Gastrocnemius medialis (tissue), 4 donors: ENCODE measurements at regions not wholly inside any gene's neighbourhood (a gene's known extent, or its start where the extent isn't known, plus 50 kb on each side); places are given as distances from the start of the nearest gene placed in this dataset.

Source experiments
- POLR2A ChIP-seq, 2 donors: fragments of 450-650 bp; IDR thresholded peaks; one replicate each; pipeline ENCODE4 v1.6.1; 2017; ENCODE audit warnings: antibody characterized with exemption in 2 of 2, mild to moderate bottlenecking in 2 of 2, moderate library complexity in 2 of 2
- TF ChIP-seq, protein P1 (sequence below), 5 experiments: fragments of 450-650 bp in 3 of 5; fragments of 200-600 bp in 2 of 5; sonication (generic) in 2 of 5; IDR thresholded peaks in 4 of 5; conservative IDR thresholded peaks in 1 of 5; 1 replicate in 4 of 5; 2 replicates in 1 of 5; pipeline ENCODE4 v1.5.1; 2016 to 2019; ENCODE audit warnings: antibody characterized with exemption in 5 of 5, mild to moderate bottlenecking in 3 of 5, moderate library complexity in 3 of 5

DNA sequence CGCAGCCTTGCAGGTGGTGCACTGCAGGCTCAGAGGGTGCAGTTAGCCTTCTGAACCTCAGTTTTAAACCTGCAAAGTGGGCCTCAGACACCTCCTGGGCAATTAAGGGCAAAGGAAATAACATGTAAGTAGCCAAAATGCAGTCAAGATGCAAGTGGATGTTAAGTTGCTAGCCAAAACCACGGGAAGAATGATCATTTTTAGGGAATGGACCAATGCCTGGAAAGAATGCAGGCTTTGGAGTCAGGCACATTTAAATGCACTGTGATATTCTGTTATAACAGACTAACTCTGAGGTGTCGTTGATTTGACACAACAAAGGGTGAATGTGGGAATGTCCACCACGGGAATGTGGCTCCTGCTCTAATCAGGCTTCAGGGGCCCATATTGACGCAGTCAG lies 57.9 kb upstream of the PTGFRN start:
- TF ChIP-seq, protein P1, sequence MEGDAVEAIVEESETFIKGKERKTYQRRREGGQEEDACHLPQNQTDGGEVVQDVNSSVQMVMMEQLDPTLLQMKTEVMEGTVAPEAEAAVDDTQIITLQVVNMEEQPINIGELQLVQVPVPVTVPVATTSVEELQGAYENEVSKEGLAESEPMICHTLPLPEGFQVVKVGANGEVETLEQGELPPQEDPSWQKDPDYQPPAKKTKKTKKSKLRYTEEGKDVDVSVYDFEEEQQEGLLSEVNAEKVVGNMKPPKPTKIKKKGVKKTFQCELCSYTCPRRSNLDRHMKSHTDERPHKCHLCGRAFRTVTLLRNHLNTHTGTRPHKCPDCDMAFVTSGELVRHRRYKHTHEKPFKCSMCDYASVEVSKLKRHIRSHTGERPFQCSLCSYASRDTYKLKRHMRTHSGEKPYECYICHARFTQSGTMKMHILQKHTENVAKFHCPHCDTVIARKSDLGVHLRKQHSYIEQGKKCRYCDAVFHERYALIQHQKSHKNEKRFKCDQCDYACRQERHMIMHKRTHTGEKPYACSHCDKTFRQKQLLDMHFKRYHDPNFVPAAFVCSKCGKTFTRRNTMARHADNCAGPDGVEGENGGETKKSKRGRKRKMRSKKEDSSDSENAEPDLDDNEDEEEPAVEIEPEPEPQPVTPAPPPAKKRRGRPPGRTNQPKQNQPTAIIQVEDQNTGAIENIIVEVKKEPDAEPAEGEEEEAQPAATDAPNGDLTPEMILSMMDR (IDR thresholded peaks at IDR 0.05 in 4 of 5, conservative IDR thresholded peaks at IDR 0.05 in 1 of 5), result no peak
- TF ChIP-seq POLR2A (IDR thresholded peaks at IDR 0.05), result no peak
